ENCODE measurements at regions not wholly inside any gene's neighbourhood (a gene's known extent, or its start where the extent isn't known, plus 50 kb on each side); places are given as distances from the start of the nearest gene placed in this dataset.

DNA sequence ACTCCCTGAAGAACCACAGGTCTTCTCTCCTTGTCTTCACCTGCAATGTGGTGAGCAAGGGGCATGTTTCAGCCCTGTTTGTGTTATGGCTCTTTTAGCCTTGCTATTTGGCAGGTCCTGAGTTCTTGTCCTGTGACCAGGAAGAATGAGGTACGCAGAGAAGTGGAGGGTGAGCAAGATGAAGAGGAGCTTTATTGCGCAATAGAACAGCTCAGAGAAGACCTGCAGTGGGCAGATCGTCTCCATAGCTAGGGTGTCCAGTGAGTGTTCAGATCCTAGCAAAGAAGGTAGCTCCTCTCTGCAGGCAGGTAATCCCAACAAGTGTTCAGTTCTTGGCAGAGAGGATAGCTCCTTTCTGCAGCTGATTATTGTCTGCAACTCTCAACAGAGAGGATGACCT lies 672.9 kb downstream of the SH3BGRL start:
- TF ChIP-seq POLR2A (IDR thresholded peaks at IDR 0.05; ENCODE audit: low read length) (no peak), GATA1 (IDR thresholded peaks at IDR 0.05; ENCODE audit: low read depth, low read length) (no peak)

All from erythroblast (primary cell).